Fibroblast of the aortic adventitia (primary cell): ENCODE measurements at regions not wholly inside any gene's neighbourhood (a gene's known extent, or its start where the extent isn't known, plus 50 kb on each side); places are given as distances from the start of the nearest gene placed in this dataset.

ENCODE experiments used
- DNase-seq: peaks from one replicate; pipeline ENCODE4 v3.0.0-alpha.2; 2010; ENCODE audit warnings: low read depth
- H3K4me3 ChIP-seq: 2 replicates; pipeline ENCODE4 v1.5.1; 2011; ENCODE audit warnings: low read depth, mild to moderate bottlenecking, control low read depth, low read length, moderate library complexity
- CTCF ChIP-seq: IDR thresholded peaks from 2 replicates; pipeline ENCODE4 v1.5.1; 2011; ENCODE audit warnings: mild to moderate bottlenecking, low read length, control low read depth, inconsistent platforms; ENCODE audit not compliant: insufficient read depth

- DNase-seq, result no peak
- H3K4me3 ChIP-seq, result no peak overlapping the region
- no peak for TF ChIP-seq CTCF
Measured at GRCh38 chr4:124526769-124527168, 185.8 kb downstream of the ANKRD50 start.

- DNase-seq, result no peak
- TF ChIP-seq CTCF, result no peak
- H3K4me3 ChIP-seq, result no peak overlapping the region
Measured at GRCh38 chr4:124527364-124527763, 185.2 kb downstream of the ANKRD50 start.

GRCh38 chr4:124529131-124529530 is 183.4 kb downstream of the ANKRD50 start:
- no peak overlapping the region for H3K4me3 ChIP-seq
- no peak for TF ChIP-seq CTCF
- DNase-seq, result peak; percentile 50

GRCh38 chr4:124530464-124531077 is 182.0 kb downstream of the ANKRD50 start:
- no peak overlapping the region for H3K4me3 ChIP-seq
- TF ChIP-seq CTCF, result no peak
- DNase-seq, result no peak

GRCh38 chr4:124534131-124534530 is 178.4 kb downstream of the ANKRD50 start:
- no peak for TF ChIP-seq CTCF
- DNase-seq, result no peak
- no peak overlapping the region for H3K4me3 ChIP-seq

GRCh38 chr4:124535003-124535402 is 177.5 kb downstream of the ANKRD50 start:
- no peak for TF ChIP-seq CTCF
- no peak for DNase-seq
- no peak overlapping the region for H3K4me3 ChIP-seq

GRCh38 chr4:124536946-124537345 is 175.6 kb downstream of the ANKRD50 start:
- TF ChIP-seq CTCF, result no peak
- no peak for DNase-seq
- no peak overlapping the region for H3K4me3 ChIP-seq
